ENCODE measurements at regions not wholly inside any gene's neighbourhood (a gene's known extent, or its start where the extent isn't known, plus 50 kb on each side); places are given as distances from the start of the nearest gene placed in this dataset.

DNA sequence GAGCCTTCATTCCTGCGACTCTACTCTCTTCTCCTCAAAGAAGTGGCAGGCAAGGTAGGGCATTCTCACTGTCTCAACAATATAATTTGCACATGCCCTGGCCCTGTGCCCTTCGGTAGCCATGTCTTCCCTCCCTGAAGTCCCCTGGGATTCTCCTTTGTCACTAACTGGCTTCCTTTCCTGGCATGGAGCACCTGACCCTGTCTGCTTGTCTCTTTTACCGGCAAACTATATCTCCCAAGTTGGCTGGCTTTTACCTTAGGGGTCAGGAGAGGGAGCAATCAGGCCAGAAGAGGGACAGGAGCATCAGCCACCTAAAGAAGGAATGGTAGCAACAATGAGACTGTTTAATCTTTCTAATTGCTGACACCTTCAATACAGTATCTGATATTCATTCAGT, 51.9 kb upstream of the RMDN2 start:
- Mint-ChIP-seq H3K27ac (peak overlapping the region; percentile 51 to 82), H3K9me3 (no peaks in the 10 kb centered on the region), H3K36me3 (no peaks in the 10 kb centered on the region)
- DNase-seq (ENCODE audit: low spot score in 2 of 2), result no peak
- no peak for ATAC-seq

GRCh38 chr2:37873749-37874330, 51.2 kb upstream of the RMDN2 start:
- DNase-seq (ENCODE audit: low spot score in 2 of 2) (no peak), ATAC-seq (no peak)
- Mint-ChIP-seq H3K36me3 (no peaks in the 10 kb centered on the region), H3K27ac (peak overlapping the region in 1 of 2 donors; percentile 82), H3K9me3 (no peaks in the 10 kb centered on the region)

- H3K36me3 Mint-ChIP-seq, result no peaks in the 10 kb centered on the region
- no peak overlapping the region for H3K27ac Mint-ChIP-seq
- no peak for DNase-seq (ENCODE audit: low spot score in 2 of 2)
- H3K9me3 Mint-ChIP-seq, result no peaks in the 10 kb centered on the region
- no peak for ATAC-seq
Observed at GRCh38 chr2:37874470-37874869, 50.6 kb upstream of the RMDN2 start.
